Activated CD4-positive, CD25-positive, alpha-beta regulatory T cell treated with anti-CD3 and anti-CD28 coated beads, Interleukin-2, amount 50 U/mL, for 24 hours (primary cell): ENCODE measurements at regions not wholly inside any gene's neighbourhood (a gene's known extent, or its start where the extent isn't known, plus 50 kb on each side); places are given as distances from the start of the nearest gene placed in this dataset.

Experiments
- ATAC-seq, 2 donors: fragments of 150-1000 bp; cut with Tn5 transposase; one replicate each; pipeline ENCODE4 v1.10.0; 2021; ENCODE audit warnings: mild to moderate bottlenecking in 1 of 2, moderate library complexity in 1 of 2

GRCh38 chr14:100440207-100440631, 117.1 kb downstream of the SLC25A47 start:
- ATAC-seq: no peak

GRCh38 chr14:100440758-100441203, 117.6 kb downstream of the SLC25A47 start:
- no peak for ATAC-seq

- ATAC-seq: no peak
Observed at GRCh38 chr14:100441271-100441947, 118.3 kb downstream of the SLC25A47 start.

DNA sequence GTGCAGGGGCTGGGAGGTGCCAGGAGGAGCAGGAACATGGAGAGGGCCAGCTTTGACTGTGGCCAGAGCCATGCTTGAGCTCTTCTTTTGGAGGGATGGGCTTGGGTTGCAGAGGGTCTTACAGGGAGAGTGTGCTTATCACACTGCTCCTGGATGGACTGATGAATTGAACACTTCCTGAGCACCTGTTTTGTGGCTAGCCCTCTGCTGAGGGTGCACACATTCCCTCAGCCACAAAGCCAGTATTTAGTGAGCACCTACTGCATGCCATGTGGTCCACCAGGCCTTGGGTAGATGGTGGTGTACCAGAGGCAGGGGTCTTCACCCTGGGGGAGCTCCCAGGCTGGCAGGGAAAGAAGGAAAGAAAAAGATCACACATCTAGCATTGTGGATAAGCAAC, 118.9 kb downstream of the SLC25A47 start:
- no peak for ATAC-seq

GRCh38 chr14:100442498-100443490, 119.7 kb downstream of the SLC25A47 start:
- no peak for ATAC-seq

DNA sequence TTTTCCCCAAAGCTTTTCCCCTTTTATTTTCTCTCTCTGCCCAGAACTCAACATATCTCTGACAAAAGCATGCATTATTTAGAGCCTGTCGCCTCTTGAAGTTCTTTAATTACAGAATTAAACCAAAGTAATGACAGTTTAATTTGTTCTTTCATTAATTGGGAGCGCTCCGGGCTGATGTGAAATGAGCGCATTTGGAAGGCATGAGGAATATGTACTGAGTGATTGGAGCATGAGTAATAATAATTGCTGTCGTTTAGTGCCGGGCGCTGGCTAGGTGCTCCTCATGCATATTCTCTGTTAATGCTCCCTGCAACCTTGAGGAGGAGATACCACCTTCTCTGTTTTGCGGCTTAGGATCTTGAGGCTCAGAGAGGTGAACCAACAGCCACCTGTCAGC, 120.5 kb downstream of the SLC25A47 start:
- ATAC-seq: no peak

DNA sequence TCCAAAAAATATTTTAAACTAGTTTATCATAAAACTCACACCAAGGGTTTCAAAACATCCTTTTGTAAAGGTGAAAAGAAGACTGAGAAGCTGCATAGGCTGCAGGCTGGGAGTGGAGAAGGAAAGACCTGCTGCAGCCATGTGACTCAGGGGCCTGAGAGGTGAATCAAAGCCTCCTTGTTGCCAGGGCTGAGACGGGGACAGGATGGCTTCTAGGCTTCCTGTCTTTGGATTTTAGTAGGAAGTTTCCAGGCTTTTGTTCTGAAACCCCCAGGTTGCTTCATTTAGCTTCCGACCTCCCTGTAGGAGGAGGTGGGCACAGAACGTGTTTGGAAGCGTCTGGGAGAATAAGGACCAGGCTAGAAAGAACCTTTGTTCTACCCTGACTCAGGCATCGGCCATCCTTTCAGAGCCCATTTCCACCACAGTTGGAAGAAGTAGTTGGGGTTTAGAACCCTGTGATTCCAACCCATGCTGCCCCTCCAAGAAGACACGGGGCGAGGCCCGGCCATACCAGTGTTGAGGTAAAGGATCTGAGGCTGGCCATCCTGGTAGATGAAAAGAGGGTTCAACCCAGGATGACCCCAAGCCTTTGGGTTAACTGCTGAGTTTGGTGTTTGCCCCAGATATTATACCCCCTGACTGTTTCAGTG, 122.4 kb downstream of the SLC25A47 start:
- no peak for ATAC-seq

DNA sequence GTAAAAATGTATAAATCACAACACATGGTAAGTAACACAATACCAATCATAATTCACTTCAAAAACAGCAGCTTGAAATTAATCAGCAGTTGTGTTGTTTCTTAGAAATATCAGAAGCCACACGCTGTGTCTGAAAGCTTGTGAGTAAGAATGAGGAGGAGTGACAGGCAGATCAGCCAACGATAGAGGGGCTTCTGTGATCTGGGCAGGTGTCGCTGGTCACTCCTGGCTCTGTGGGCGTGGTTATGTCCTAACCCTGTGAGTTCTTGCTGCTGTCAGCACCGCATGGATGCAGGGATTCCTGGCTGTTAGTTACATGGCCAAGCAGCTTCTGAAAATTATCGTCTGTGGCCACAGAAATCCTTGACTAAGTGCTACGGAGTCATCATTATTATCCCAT, 123.4 kb downstream of the SLC25A47 start:
- ATAC-seq: peak; percentile 89 to 96

- ATAC-seq: no peak
Observed at GRCh38 chr14:100448376-100448775, 125.2 kb downstream of the SLC25A47 start.

GRCh38 chr14:100449225-100449987, 126.3 kb downstream of the SLC25A47 start:
- ATAC-seq: no peak

- ATAC-seq: no peak
Observed at GRCh38 chr14:100450049-100450448, 126.9 kb downstream of the SLC25A47 start.

DNA sequence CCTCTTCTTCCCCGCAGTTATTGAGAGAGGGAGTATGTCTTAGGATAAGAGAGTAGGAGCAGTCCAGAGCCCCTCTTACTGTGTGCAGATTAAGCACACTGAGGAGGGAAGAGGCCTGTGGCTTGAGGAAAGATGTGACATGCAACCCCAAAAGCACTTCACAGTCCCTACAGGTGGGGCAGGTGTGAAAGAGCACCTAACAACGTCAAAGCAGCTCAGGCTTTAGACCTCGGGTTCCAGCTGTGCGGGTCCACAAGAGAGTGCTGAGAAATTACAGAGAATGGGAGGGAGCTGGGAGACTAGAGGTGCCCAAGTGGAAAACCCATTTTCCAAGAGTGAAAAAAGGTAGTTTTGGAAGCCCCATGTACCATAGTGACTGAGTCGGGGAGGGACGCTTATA, 127.6 kb downstream of the SLC25A47 start:
- ATAC-seq: no peak

DNA sequence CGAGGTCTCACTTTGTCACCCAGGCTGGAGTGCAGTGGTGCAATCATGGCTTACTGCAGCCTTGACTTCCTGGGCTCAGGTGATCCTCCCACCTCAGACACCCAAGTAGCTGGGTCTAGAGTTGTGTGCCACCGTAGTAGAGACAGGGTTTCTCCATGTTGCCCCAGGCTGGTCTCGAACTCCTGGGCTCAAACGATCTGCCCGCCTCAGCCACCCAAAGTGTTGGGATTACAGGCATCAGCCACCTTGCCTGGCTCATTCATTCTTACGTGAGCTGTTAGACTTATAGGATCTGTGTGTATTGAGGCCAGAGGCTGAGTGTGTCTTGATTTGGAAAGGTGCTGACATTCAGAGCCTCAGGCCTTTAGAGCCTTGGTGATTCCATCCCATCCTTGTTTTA, 128.1 kb downstream of the SLC25A47 start:
- no peak for ATAC-seq

GRCh38 chr14:100453930-100454329, 130.8 kb downstream of the SLC25A47 start:
- no peak for ATAC-seq

DNA sequence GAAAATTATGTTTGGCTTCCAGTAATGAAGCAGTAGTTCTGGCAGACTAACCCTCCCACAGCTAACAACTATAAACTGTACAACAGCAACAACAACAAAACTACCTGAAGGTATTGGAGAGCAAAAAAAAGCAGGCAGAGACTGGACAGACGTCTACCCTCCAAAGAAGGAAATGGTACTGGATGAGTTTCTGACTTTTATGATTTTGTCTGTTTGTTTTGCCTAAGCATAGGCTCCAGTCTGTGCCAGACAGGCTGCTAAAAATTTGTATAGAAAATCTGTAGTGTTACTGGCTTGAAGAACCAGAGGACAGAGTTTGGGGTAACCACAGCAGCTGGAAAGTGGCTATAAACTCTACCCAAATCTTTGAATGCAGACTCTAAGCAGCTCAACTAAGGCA, 131.3 kb downstream of the SLC25A47 start:
- no peak for ATAC-seq

- no peak for ATAC-seq
Observed at GRCh38 chr14:100463937-100464336, 123.3 kb downstream of the BEGAIN start.

- ATAC-seq: no peak
Observed at GRCh38 chr14:100466111-100466856, 120.9 kb downstream of the BEGAIN start.

GRCh38 chr14:100467046-100467750, 120.0 kb downstream of the BEGAIN start:
- ATAC-seq: no peak

- ATAC-seq: no peak
Observed at GRCh38 chr14:100467939-100468338, 119.3 kb downstream of the BEGAIN start.

DNA sequence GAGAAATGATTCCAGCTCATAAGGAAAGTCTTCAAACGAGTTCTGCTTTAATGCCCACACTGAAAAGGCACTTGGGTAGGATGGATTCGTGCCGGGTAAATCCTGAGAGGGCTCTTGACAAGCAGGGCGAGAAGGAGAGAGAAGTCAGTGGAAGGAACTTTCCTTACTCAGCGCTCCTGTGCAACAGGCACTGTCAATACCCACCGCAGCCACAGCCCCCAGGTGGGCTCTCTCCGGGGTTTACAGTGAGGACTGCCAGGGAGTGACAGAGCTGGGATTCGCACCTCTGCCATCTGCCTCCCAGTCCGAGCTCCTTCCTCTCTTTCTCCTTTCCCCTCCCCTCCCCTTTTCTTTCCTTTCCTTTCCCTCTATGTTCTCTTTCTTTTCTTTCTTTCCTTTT, 118.7 kb downstream of the BEGAIN start:
- ATAC-seq: no peak
